K562 (cell line): ENCODE measurements at regions not wholly inside any gene's neighbourhood (a gene's known extent, or its start where the extent isn't known, plus 50 kb on each side); places are given as distances from the start of the nearest gene placed in this dataset.
A peak's percentile ranks its signal among the peaks of the same experiment; 100 is the strongest.

Experiments
- ARID1B ChIP-seq: fragments of 450-650 bp; IDR thresholded peaks from 2 replicates; pipeline ENCODE4 v1.6.1; 2016; ENCODE audit warnings: antibody characterized with exemption, mild to moderate bottlenecking, inconsistent platforms
- CHD2 ChIP-seq: IDR thresholded peaks from 2 replicates; pipeline ENCODE4 v1.6.1; 2011; ENCODE audit warnings: low read depth, low read length
- ELF4 ChIP-seq: fragments of 450-650 bp; formaldehyde crosslinking; IDR thresholded peaks from 2 replicates; pipeline ENCODE4 v1.4.0; 2022; ENCODE audit warnings: missing genetic modification characterization
- EZH2 ChIP-seq: IDR thresholded peaks from 2 replicates; pipeline ENCODE4 v1.6.1; 2012; ENCODE audit warnings: low read depth, mild to moderate bottlenecking, inconsistent platforms, low read length, borderline replicate concordance
- GABPA ChIP-seq: fragments of 200-800 bp; sonication (Bioruptor generic); conservative IDR thresholded peaks from 2 replicates; pipeline ENCODE4 v1.6.1; 2016; ENCODE audit warnings: low read depth, missing genetic modification characterization, missing compliant biosample characterization
- GATA2 ChIP-seq: sonication (generic); formaldehyde crosslinking; IDR thresholded peaks from 2 replicates; pipeline ENCODE4 v1.4.0; 2020; ENCODE audit warnings: mild to moderate bottlenecking, missing genetic modification reagents
- JUN ChIP-seq, 2 experiments: sonication (generic) in 1 of 2; formaldehyde crosslinking in 1 of 2; IDR thresholded peaks; 2 replicates each; pipeline versions ENCODE4 v1.6.1 to v1.8.0; 2012 to 2022; ENCODE audit warnings: borderline replicate concordance in 2 of 2, mild to moderate bottlenecking in 2 of 2, improper control_type of control experiment in 1 of 2, low read depth in 1 of 2, low read length in 1 of 2, missing genetic modification reagents in 1 of 2
- KDM5B ChIP-seq: fragments of 200-600 bp; sonication (generic); IDR thresholded peaks from 2 replicates; pipeline ENCODE4 v1.6.1; 2012; ENCODE audit warnings: low read depth, mild to moderate bottlenecking, moderate library complexity, low read length, control low read depth, inconsistent platforms; ENCODE audit not compliant: insufficient replicate concordance
- KHSRP ChIP-seq: fragments of 450-650 bp; IDR thresholded peaks from 2 replicates; pipeline ENCODE4 v1.6.1; 2017
- KLF6 ChIP-seq: fragments of 250-450 bp; sonication (Bioruptor Pico); IDR thresholded peaks from 2 replicates; pipeline ENCODE4 v1.4.0; 2020; ENCODE audit warnings: mild to moderate bottlenecking, moderate library complexity, borderline replicate concordance
- MEIS2 ChIP-seq: fragments of 450-650 bp; IDR thresholded peaks from 2 replicates; pipeline ENCODE4 v1.6.1; 2014; ENCODE audit warnings: mild to moderate bottlenecking; ENCODE audit not compliant: partially characterized antibody
- MXD1 ChIP-seq: fragments of 250-450 bp; sonication (Bioruptor Pico); IDR thresholded peaks from 2 replicates; pipeline ENCODE4 v1.8.0; 2021; ENCODE audit warnings: borderline replicate concordance, mild to moderate bottlenecking, moderate library complexity; ENCODE audit not compliant: poor library complexity, severe bottlenecking
- RB1 ChIP-seq: fragments of 450-650 bp; IDR thresholded peaks from 2 replicates; pipeline ENCODE4 v1.6.1; 2017; ENCODE audit warnings: low read depth, mild to moderate bottlenecking
- SMARCA4 ChIP-seq: fragments of 450-650 bp; IDR thresholded peaks from 2 replicates; pipeline ENCODE4 v1.6.1; 2016
- TCF7 ChIP-seq: sonication (generic); IDR thresholded peaks from 2 replicates; pipeline ENCODE4 v1.6.1; 2016; ENCODE audit warnings: antibody characterized with exemption, borderline replicate concordance
- U2AF2 ChIP-seq: fragments of 200-400 bp; formaldehyde crosslinking; optimal IDR thresholded peaks from 2 replicates; pipeline ENCODE3; 2017; ENCODE audit warnings: low read depth, mild to moderate bottlenecking, low read length
- ZBED1 ChIP-seq: IDR thresholded peaks from 2 replicates; pipeline ENCODE4 v1.6.1; 2014
- ZC3H11A ChIP-seq: IDR thresholded peaks from 2 replicates; pipeline ENCODE4 v1.6.1; 2012; ENCODE audit warnings: low read depth, low read length, improper control_type of control experiment
- ZNF133 ChIP-seq: fragments of 250-450 bp; sonication (Bioruptor Pico); IDR thresholded peaks from 2 replicates; pipeline ENCODE4 v1.4.0; 2020; ENCODE audit warnings: mild to moderate bottlenecking
- ZNF146 ChIP-seq: IDR thresholded peaks from one replicate; pipeline ENCODE4 v1.6.1; 2018; ENCODE audit warnings: missing compliant biosample characterization; ENCODE audit not compliant: unreplicated experiment
- ZNF318 ChIP-seq, 2 experiments: fragments of 450-650 bp; IDR thresholded peaks; 2 replicates each; pipeline ENCODE4 v1.6.1; 2016; ENCODE audit warnings: mild to moderate bottlenecking in 2 of 2, borderline replicate concordance in 1 of 2, low read depth in 1 of 2, moderate library complexity in 1 of 2
- ZNF644 ChIP-seq: fragments of 200-800 bp; sonication (Bioruptor generic); IDR thresholded peaks from 2 replicates; pipeline ENCODE4 v1.6.1; 2016; ENCODE audit warnings: low read depth, missing genetic modification characterization, missing compliant biosample characterization

GRCh38 chr4:10184501-10184938 lies 67.9 kb upstream of the WDR1 start (continued):
- TF ChIP-seq JUN (IDR thresholded peaks at IDR 0.05; ENCODE audit: borderline replicate concordance, low read depth, low read length) (no peak), JUN (CRISPR knock-in tag; IDR thresholded peaks at IDR 0.05; ENCODE audit: borderline replicate concordance) (no peak), MXD1 (CRISPR knock-in tag) (no peak), ZNF146 (no peak), TCF7 (no peak), KHSRP (no peak), GATA2 (CRISPR knock-in tag) (no peak), ZNF318 (IDR thresholded peaks at IDR 0.05; ENCODE audit: borderline replicate concordance in 1 of 2, low read depth in 1 of 2) (no peak), MEIS2 (no peak), ZNF133 (CRISPR knock-in tag) (no peak), ARID1B (no peak), U2AF2 (no peak), KDM5B (no peak), GABPA (tag) (no peak), ELF4 (CRISPR knock-in tag) (no peak), EZH2 (no peak), ZBED1 (no peak), SMARCA4 (no peak), CHD2 (no peak), ZNF644 (no peak), KLF6 (CRISPR knock-in tag) (peak; percentile 11; the same call in 1 of the 2 replicates), RB1 (no peak), ZC3H11A (no peak)
